HUES48 (cell line): ENCODE measurements at regions not wholly inside any gene's neighbourhood (a gene's known extent, or its start where the extent isn't known, plus 50 kb on each side); places are given as distances from the start of the nearest gene placed in this dataset.

Source experiments
- H3K27ac ChIP-seq: one replicate; pipeline ENCODE4 v1.7.0; 2013; ENCODE audit warnings: low read depth, low read length, inconsistent platforms
- H3K27me3 ChIP-seq: 2 replicates; pipeline ENCODE4 v1.6.1; 2013; ENCODE audit warnings: mild to moderate bottlenecking, low read length; ENCODE audit not compliant: control insufficient read depth, insufficient read depth
- H3K36me3 ChIP-seq: 2 replicates; pipeline ENCODE4 v1.6.1; 2013; ENCODE audit warnings: low read length; ENCODE audit not compliant: control insufficient read depth, insufficient read depth
- H3K4me1 ChIP-seq: 2 replicates; pipeline ENCODE4 v1.6.1; 2013; ENCODE audit warnings: mild to moderate bottlenecking, low read length; ENCODE audit not compliant: control insufficient read depth, insufficient read depth
- H3K4me3 ChIP-seq: 2 replicates; pipeline ENCODE4 v1.5.1; 2013; ENCODE audit warnings: mild to moderate bottlenecking, low read depth, low read length
- H3K9ac ChIP-seq: 2 replicates; pipeline ENCODE4 v1.6.1; 2013; ENCODE audit warnings: mild to moderate bottlenecking, low read depth, low read length, moderate library complexity
- H3K9me3 ChIP-seq: 2 replicates; pipeline ENCODE4 v1.6.1; 2013; ENCODE audit warnings: low read length; ENCODE audit not compliant: control insufficient read depth, insufficient read depth

GRCh38 chr18:25962919-25963318 is 127.5 kb downstream of the SS18 start:
- Histone ChIP-seq H3K27me3 (no peaks in the 10 kb centered on the region), H3K36me3 (no peaks in the 10 kb centered on the region), H3K9ac (no peak overlapping the region), H3K4me1 (peaks cover 5% of the 10 kb centered on the region; the same call in 1 of the 2 replicates), H3K9me3 (no peaks in the 10 kb centered on the region), H3K27ac (no peak overlapping the region), H3K4me3 (no peak overlapping the region)

GRCh38 chr18:25962176-25962575 is 128.2 kb downstream of the SS18 start:
- H3K27ac ChIP-seq = no peak overlapping the region
- peaks cover 12% of the 10 kb centered on the region for H3K4me1 ChIP-seq
- no peak overlapping the region for H3K4me3 ChIP-seq
- no peak overlapping the region for H3K9ac ChIP-seq
- H3K36me3 ChIP-seq = no peaks in the 10 kb centered on the region
- H3K27me3 ChIP-seq = no peaks in the 10 kb centered on the region
- H3K9me3 ChIP-seq = no peaks in the 10 kb centered on the region

- Histone ChIP-seq H3K9me3 (no peaks in the 10 kb centered on the region), H3K4me1 (peaks cover 10% of the 10 kb centered on the region), H3K4me3 (no peak overlapping the region), H3K27ac (no peak overlapping the region), H3K9ac (no peak overlapping the region), H3K36me3 (no peaks in the 10 kb centered on the region), H3K27me3 (no peaks in the 10 kb centered on the region)
Observed at GRCh38 chr18:25957017-25957416, 133.4 kb downstream of the SS18 start.

GRCh38 chr18:25953111-25953510 is 137.3 kb downstream of the SS18 start:
- Histone ChIP-seq H3K36me3 (no peaks in the 10 kb centered on the region), H3K9me3 (no peaks in the 10 kb centered on the region), H3K4me3 (no peak overlapping the region), H3K27me3 (no peaks in the 10 kb centered on the region), H3K9ac (no peak overlapping the region), H3K27ac (no peak overlapping the region), H3K4me1 (peaks cover 10% of the 10 kb centered on the region)

- H3K27me3 ChIP-seq = no peaks in the 10 kb centered on the region
- H3K36me3 ChIP-seq = no peaks in the 10 kb centered on the region
- no peaks in the 10 kb centered on the region for H3K9me3 ChIP-seq
- no peak overlapping the region for H3K4me3 ChIP-seq
- H3K9ac ChIP-seq = no peak overlapping the region
- H3K27ac ChIP-seq = no peak overlapping the region
- H3K4me1 ChIP-seq = no peaks in the 10 kb centered on the region
Observed at GRCh38 chr18:25950321-25950720, 140.1 kb downstream of the SS18 start.

- no peaks in the 10 kb centered on the region for H3K9me3 ChIP-seq
- H3K4me1 ChIP-seq = no peaks in the 10 kb centered on the region
- no peak overlapping the region for H3K9ac ChIP-seq
- no peak overlapping the region for H3K27ac ChIP-seq
- H3K27me3 ChIP-seq = no peaks in the 10 kb centered on the region
- no peak overlapping the region for H3K4me3 ChIP-seq
- no peaks in the 10 kb centered on the region for H3K36me3 ChIP-seq
Observed at GRCh38 chr18:25946540-25946939, 143.9 kb downstream of the SS18 start.

- Histone ChIP-seq H3K4me3 (no peak overlapping the region), H3K9me3 (no peaks in the 10 kb centered on the region), H3K4me1 (peaks cover 17% of the 10 kb centered on the region), H3K36me3 (no peaks in the 10 kb centered on the region), H3K27ac (no peak overlapping the region), H3K27me3 (no peaks in the 10 kb centered on the region), H3K9ac (no peak overlapping the region)
Observed at GRCh38 chr18:25935356-25935755, 155.1 kb downstream of the SS18 start.

GRCh38 chr18:25931126-25931525 is 159.3 kb downstream of the SS18 start:
- H3K27ac ChIP-seq = no peak overlapping the region
- H3K36me3 ChIP-seq = no peaks in the 10 kb centered on the region
- no peak overlapping the region for H3K9ac ChIP-seq
- H3K27me3 ChIP-seq = no peaks in the 10 kb centered on the region
- H3K4me3 ChIP-seq = no peak overlapping the region
- no peaks in the 10 kb centered on the region for H3K4me1 ChIP-seq
- no peaks in the 10 kb centered on the region for H3K9me3 ChIP-seq

- Histone ChIP-seq H3K9me3 (no peaks in the 10 kb centered on the region), H3K27ac (no peak overlapping the region), H3K9ac (no peak overlapping the region), H3K4me1 (no peaks in the 10 kb centered on the region), H3K4me3 (no peak overlapping the region), H3K36me3 (no peaks in the 10 kb centered on the region), H3K27me3 (no peaks in the 10 kb centered on the region)
Observed at GRCh38 chr18:25929787-25930186, 160.6 kb downstream of the SS18 start.

- Histone ChIP-seq H3K9me3 (no peaks in the 10 kb centered on the region), H3K27me3 (no peaks in the 10 kb centered on the region), H3K9ac (no peak overlapping the region), H3K27ac (no peak overlapping the region), H3K4me3 (no peak overlapping the region), H3K4me1 (no peaks in the 10 kb centered on the region), H3K36me3 (no peaks in the 10 kb centered on the region)
Observed at GRCh38 chr18:25927830-25928229, 162.6 kb downstream of the SS18 start.

GRCh38 chr18:25923193-25923592 is 167.2 kb downstream of the SS18 start:
- no peak overlapping the region for H3K9ac ChIP-seq
- H3K4me1 ChIP-seq = no peaks in the 10 kb centered on the region
- no peak overlapping the region for H3K27ac ChIP-seq
- H3K4me3 ChIP-seq = no peak overlapping the region
- no peaks in the 10 kb centered on the region for H3K36me3 ChIP-seq
- no peaks in the 10 kb centered on the region for H3K27me3 ChIP-seq
- H3K9me3 ChIP-seq = 0 out of 2 replicates have a peak, but pooled peaks cover 6% of the 10 kb centered on the region
